Prostate gland (tissue), 2 donors: ENCODE measurements at regions not wholly inside any gene's neighbourhood (a gene's known extent, or its start where the extent isn't known, plus 50 kb on each side); places are given as distances from the start of the nearest gene placed in this dataset.

Experiments used
- DNase-seq: peaks from one replicate; pipeline ENCODE4 v3.0.0-alpha.2; 2019; ENCODE audit warnings: low spot score
- H3K27ac ChIP-seq, 2 donors: fragments of 200-600 bp; sonication (generic); 2 replicates each; pipeline ENCODE4 v1.5.1; 2017 to 2019
- H3K27me3 ChIP-seq: fragments of 200-600 bp; sonication (generic); replicated peaks from 2 replicates; pipeline ENCODE4 v1.5.1; 2019; ENCODE audit not compliant: insufficient read depth
- H3K36me3 ChIP-seq, 2 donors: fragments of 200-600 bp; sonication (generic); 1 replicate in 1 of 2; 2 replicates in 1 of 2; pipeline versions ENCODE4 v1.5.1 to v1.8.1; 2017 to 2019
- H3K4me1 ChIP-seq: fragments of 200-600 bp; sonication (generic); replicated peaks from 2 replicates; pipeline ENCODE4 v1.5.1; 2019
- H3K4me3 ChIP-seq, 2 donors: fragments of 200-600 bp; sonication (generic); 2 replicates each; pipeline ENCODE4 v1.5.1; 2017 to 2019
- H3K9me3 ChIP-seq: fragments of 200-600 bp; sonication (generic); 2 replicates; pipeline ENCODE4 v1.5.1; 2017
- CTCF ChIP-seq, 4 experiments: fragments of 200-600 bp in 2 of 4; fragments of 450-650 bp in 2 of 4; sonication (generic) in 2 of 4; IDR thresholded peaks; 1 replicate in 3 of 4; 2 replicates in 1 of 4; pipeline ENCODE4 v1.5.1; 2016 to 2019; ENCODE audit warnings: antibody characterized with exemption in 4 of 4, mild to moderate bottlenecking in 2 of 4, moderate library complexity in 2 of 4
- POLR2A ChIP-seq: fragments of 450-650 bp; IDR thresholded peaks from one replicate; pipeline ENCODE4 v1.6.1; 2016; ENCODE audit warnings: antibody characterized with exemption, mild to moderate bottlenecking
- POLR2AphosphoS5 ChIP-seq: sonication (generic); formaldehyde crosslinking; IDR thresholded peaks from one replicate; pipeline ENCODE4 v1.6.1; 2017; ENCODE audit warnings: antibody characterized with exemption
- WGBS: methylation state at CpG from one replicate; pipeline ENCODE4 v1.1.5; 2018; 5-methylcytosine and 5-hydroxymethylcytosine counted together
- intact Hi-C: fragments of 100-400 bp; cut with DNase I; formaldehyde crosslinking; loops from one replicate; pipeline ENCODE4 v1.14.2; 2022

GRCh38 chr2:8028981-8029380 is 652.9 kb upstream of the ID2 start:
- Histone ChIP-seq H3K36me3 (no peaks in the 10 kb centered on the region), H3K27me3 (no peaks in the 10 kb centered on the region), H3K4me1 (no peaks in the 10 kb centered on the region), H3K4me3 (no peak overlapping the region), H3K9me3 (no peaks in the 10 kb centered on the region), H3K27ac (no peak overlapping the region)
- WGBS = 93% methylated on average over 5 of the region's 5 CpGs
- TF ChIP-seq CTCF (IDR thresholded peaks at IDR 0.05) (no peak), POLR2AphosphoS5 (no peak), POLR2A (no peak)
- intact Hi-C loops = no loop called here
- DNase-seq = no peak

- Histone ChIP-seq H3K4me1 (no peaks in the 10 kb centered on the region), H3K27ac (no peak overlapping the region), H3K4me3 (no peak overlapping the region), H3K36me3 (no peaks in the 10 kb centered on the region), H3K9me3 (no peaks in the 10 kb centered on the region), H3K27me3 (no peaks in the 10 kb centered on the region)
- DNase-seq = no peak
- TF ChIP-seq CTCF (IDR thresholded peaks at IDR 0.05) = no peak
- no peak for TF ChIP-seq POLR2AphosphoS5
- no peak for TF ChIP-seq POLR2A
- WGBS = 42% methylated on average over 8 of the region's 8 CpGs
- intact Hi-C loops = no loop called here
Measured at GRCh38 chr2:8030573-8031303, 651.1 kb upstream of the ID2 start.

GRCh38 chr2:8031370-8031769 is 650.5 kb upstream of the ID2 start:
- TF ChIP-seq CTCF (IDR thresholded peaks at IDR 0.05) (no peak), POLR2AphosphoS5 (no peak), POLR2A (no peak)
- Histone ChIP-seq H3K9me3 (no peaks in the 10 kb centered on the region), H3K36me3 (no peaks in the 10 kb centered on the region), H3K27ac (no peak overlapping the region), H3K4me3 (no peak overlapping the region), H3K27me3 (no peaks in the 10 kb centered on the region), H3K4me1 (no peaks in the 10 kb centered on the region)
- intact Hi-C loops = no loop called here
- 96% methylated on average over 4 of the region's 4 CpGs for WGBS
- no peak for DNase-seq

- no peak for TF ChIP-seq CTCF (IDR thresholded peaks at IDR 0.05)
- no peak for TF ChIP-seq POLR2AphosphoS5
- TF ChIP-seq POLR2A = no peak
- intact Hi-C loops = no loop called here
- WGBS = 80% methylated on average over 7 of the region's 7 CpGs
- no peak overlapping the region for H3K27ac ChIP-seq
- H3K9me3 ChIP-seq = no peaks in the 10 kb centered on the region
- no peak for DNase-seq
- H3K27me3 ChIP-seq = no peaks in the 10 kb centered on the region
- H3K4me3 ChIP-seq = no peak overlapping the region
- H3K36me3 ChIP-seq = no peaks in the 10 kb centered on the region
- no peaks in the 10 kb centered on the region for H3K4me1 ChIP-seq
Measured at GRCh38 chr2:8033546-8034096, 648.2 kb upstream of the ID2 start.

- H3K9me3 ChIP-seq = no peaks in the 10 kb centered on the region
- DNase-seq = no peak
- H3K4me1 ChIP-seq = no peaks in the 10 kb centered on the region
- TF ChIP-seq POLR2A (no peak), CTCF (IDR thresholded peaks at IDR 0.05) (no peak), POLR2AphosphoS5 (no peak)
- WGBS = 95% methylated on average over 2 of the region's 2 CpGs
- intact Hi-C loops = no loop called here
- no peaks in the 10 kb centered on the region for H3K27me3 ChIP-seq
- H3K36me3 ChIP-seq = no peaks in the 10 kb centered on the region
- no peak overlapping the region for H3K27ac ChIP-seq
- H3K4me3 ChIP-seq = no peak overlapping the region
Measured at GRCh38 chr2:8036366-8036765, 645.5 kb upstream of the ID2 start.
